CD4-positive, CD25-positive, alpha-beta regulatory T cell (primary cell): ENCODE measurements at regions not wholly inside any gene's neighbourhood (a gene's known extent, or its start where the extent isn't known, plus 50 kb on each side); places are given as distances from the start of the nearest gene placed in this dataset.

ENCODE experiments used
- ATAC-seq, 2 donors: fragments of 150-1000 bp; cut with Tn5 transposase; one replicate each; pipeline ENCODE4 v1.10.0; 2021; ENCODE audit warnings: low read depth in 2 of 2, moderate number of reproducible peaks in 2 of 2, moderate library complexity in 1 of 2
- DNase-seq, 3 donors: peaks; one replicate each; pipeline versions ENCODE4 v3.0.0 to v3.0.0-alpha.2; 2012 to 2022; ENCODE audit warnings: mixed read lengths in 1 of 3
- H3K27ac ChIP-seq: one replicate; pipeline ENCODE4 v1.7.0; 2013; ENCODE audit warnings: mild to moderate bottlenecking, low read length; ENCODE audit not compliant: insufficient read depth, poor library complexity, severe bottlenecking
- H3K27me3 ChIP-seq: one replicate; pipeline ENCODE4 v1.7.0; 2013; ENCODE audit warnings: low read length; ENCODE audit not compliant: control insufficient read depth, insufficient read depth
- H3K36me3 ChIP-seq: one replicate; pipeline ENCODE4 v1.7.0; 2013; ENCODE audit warnings: mild to moderate bottlenecking, low read length, moderate library complexity; ENCODE audit not compliant: control insufficient read depth, insufficient read depth
- H3K4me1 ChIP-seq: 2 replicates; pipeline ENCODE4 v1.7.0; 2013; ENCODE audit warnings: mild to moderate bottlenecking, low read length; ENCODE audit not compliant: insufficient read depth, control insufficient read depth, poor library complexity, severe bottlenecking
- H3K4me3 ChIP-seq: one replicate; pipeline ENCODE4 v1.7.0; 2013; ENCODE audit warnings: low read depth, mild to moderate bottlenecking, low read length, moderate library complexity
- H3K9me3 ChIP-seq, 2 experiments: 1 replicate in 1 of 2; 2 replicates in 1 of 2; pipeline ENCODE4 v1.7.0; 2013; ENCODE audit warnings: low read length in 2 of 2, mild to moderate bottlenecking in 1 of 2, moderate library complexity in 1 of 2; ENCODE audit not compliant: control insufficient read depth in 2 of 2
- H3K27ac Mint-ChIP-seq, 3 donors: one replicate each; pipeline ENCODE4 v1.8.0; 2020 to 2022; ENCODE audit warnings: mild to moderate bottlenecking in 3 of 3, mixed read lengths in 3 of 3, moderate library complexity in 2 of 3
- H3K27me3 Mint-ChIP-seq: one replicate; pipeline ENCODE4 v1.8.0; 2022; ENCODE audit warnings: mild to moderate bottlenecking, mixed read lengths
- H3K36me3 Mint-ChIP-seq: one replicate; pipeline ENCODE4 v1.8.0; 2020; ENCODE audit warnings: mixed read lengths
- H3K4me1 Mint-ChIP-seq, 4 donors: one replicate each; pipeline ENCODE4 v1.8.0; 2020 to 2022; ENCODE audit warnings: mixed read lengths in 4 of 4, mild to moderate bottlenecking in 1 of 4
- H3K4me3 Mint-ChIP-seq, 4 donors: one replicate each; pipeline ENCODE4 v1.8.0; 2020 to 2022; ENCODE audit warnings: mild to moderate bottlenecking in 4 of 4, mixed read lengths in 4 of 4, moderate library complexity in 3 of 4
- H3K9me3 Mint-ChIP-seq, 7 donors: one replicate each; pipeline ENCODE4 v1.8.0; 2020 to 2022; ENCODE audit warnings: mixed read lengths in 7 of 7, mild to moderate bottlenecking in 3 of 7, moderate library complexity in 2 of 7

DNA sequence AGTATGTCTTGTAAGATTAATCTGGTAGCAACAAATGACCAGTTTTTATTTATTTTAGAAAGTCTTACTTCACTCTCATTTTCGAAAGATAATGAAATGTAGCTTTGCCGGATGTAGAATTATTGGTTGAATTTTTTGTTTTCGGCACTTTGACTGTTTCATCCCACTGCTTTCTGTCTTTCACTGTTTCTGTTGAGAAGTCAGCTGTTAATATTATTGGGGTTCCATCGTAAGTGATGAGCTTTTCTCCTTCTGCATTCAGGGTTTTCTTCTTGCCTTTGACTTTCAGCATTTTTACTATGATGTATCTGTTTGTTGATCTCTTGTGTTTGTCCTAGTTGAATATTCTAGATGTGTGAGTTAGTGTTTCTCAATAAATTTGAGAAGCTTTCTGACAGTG is 383.4 kb downstream of the PAX1 start:
- H3K9me3 Mint-ChIP-seq: peaks cover 2 to 31% (median 8%) of the 10 kb centered on the region in 7 donors
- H3K36me3 ChIP-seq: no peaks in the 10 kb centered on the region
- H3K4me1 ChIP-seq: no peaks in the 10 kb centered on the region
- no peak overlapping the region for H3K27ac Mint-ChIP-seq
- peaks cover 2 to 14% of the 10 kb centered on the region in 2 experiments for H3K9me3 ChIP-seq
- H3K27me3 Mint-ChIP-seq: no peaks in the 10 kb centered on the region
- ATAC-seq (no peak), DNase-seq (no peak)
- no peak overlapping the region for H3K4me3 Mint-ChIP-seq
- no peaks in the 10 kb centered on the region for H3K4me1 Mint-ChIP-seq
- no peaks in the 10 kb centered on the region for H3K27me3 ChIP-seq
- no peak overlapping the region for H3K27ac ChIP-seq
- no peaks in the 10 kb centered on the region for H3K36me3 Mint-ChIP-seq
- no peak overlapping the region for H3K4me3 ChIP-seq

DNA sequence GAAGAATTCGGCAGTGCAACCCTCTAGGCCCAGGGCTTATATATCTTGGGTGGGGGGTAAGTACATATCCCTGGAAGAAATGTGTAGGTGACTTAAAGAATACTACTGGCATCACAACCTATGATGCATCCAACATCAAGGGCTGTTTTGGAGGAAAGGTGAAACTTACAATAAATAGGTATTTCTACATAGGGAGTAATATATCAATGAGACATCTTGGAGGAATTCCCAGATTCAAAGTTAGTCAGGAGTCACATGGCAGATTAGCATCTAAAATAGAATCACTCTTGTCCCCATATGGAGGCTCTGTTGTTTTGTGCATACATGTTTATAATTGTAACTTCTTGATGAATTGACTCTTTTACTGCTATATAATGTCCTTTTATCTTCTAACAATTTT is 375.5 kb downstream of the PAX1 start:
- Mint-ChIP-seq H3K27me3 (no peaks in the 10 kb centered on the region), H3K36me3 (no peaks in the 10 kb centered on the region), H3K9me3 (peaks cover 0 to 19% (median 5%) of the 10 kb centered on the region in 7 donors), H3K4me1 (no peaks in the 10 kb centered on the region), H3K4me3 (no peak overlapping the region), H3K27ac (no peak overlapping the region)
- no peak for DNase-seq
- H3K27ac ChIP-seq: no peak overlapping the region
- H3K36me3 ChIP-seq: no peaks in the 10 kb centered on the region
- no peaks in the 10 kb centered on the region for H3K4me1 ChIP-seq
- no peak for ATAC-seq
- no peak overlapping the region for H3K4me3 ChIP-seq
- no peaks in the 10 kb centered on the region for H3K27me3 ChIP-seq
- no peaks in the 10 kb centered on the region for H3K9me3 ChIP-seq

DNA sequence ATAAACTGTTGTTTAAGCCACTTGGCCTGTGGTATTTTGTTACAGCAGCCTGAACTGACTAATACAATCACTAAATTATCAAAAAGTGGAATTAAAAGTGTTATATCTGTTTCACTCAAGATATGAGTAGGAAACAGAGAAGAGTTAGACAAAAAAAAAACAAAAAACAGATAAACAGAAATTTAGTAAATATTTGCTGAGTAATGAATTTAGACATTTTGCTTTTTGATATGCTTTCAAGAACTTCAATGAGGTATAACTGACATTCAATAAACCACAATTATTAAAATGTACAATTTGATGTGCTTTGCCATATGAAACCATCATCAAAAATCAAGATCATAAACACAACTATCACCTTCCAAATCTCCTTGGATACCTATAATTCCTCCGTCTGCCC is 369.2 kb downstream of the PAX1 start:
- H3K9me3 Mint-ChIP-seq: peaks cover 0 to 11% (median 3%) of the 10 kb centered on the region in 7 donors
- no peaks in the 10 kb centered on the region for H3K36me3 Mint-ChIP-seq
- Histone ChIP-seq H3K36me3 (no peaks in the 10 kb centered on the region), H3K4me3 (no peak overlapping the region), H3K27ac (no peak overlapping the region), H3K4me1 (no peaks in the 10 kb centered on the region), H3K27me3 (no peaks in the 10 kb centered on the region), H3K9me3 (no peaks in the 10 kb centered on the region)
- no peak overlapping the region for H3K4me3 Mint-ChIP-seq
- DNase-seq: no peak
- no peaks in the 10 kb centered on the region for H3K4me1 Mint-ChIP-seq
- ATAC-seq: no peak
- no peak overlapping the region for H3K27ac Mint-ChIP-seq
- no peaks in the 10 kb centered on the region for H3K27me3 Mint-ChIP-seq

DNA sequence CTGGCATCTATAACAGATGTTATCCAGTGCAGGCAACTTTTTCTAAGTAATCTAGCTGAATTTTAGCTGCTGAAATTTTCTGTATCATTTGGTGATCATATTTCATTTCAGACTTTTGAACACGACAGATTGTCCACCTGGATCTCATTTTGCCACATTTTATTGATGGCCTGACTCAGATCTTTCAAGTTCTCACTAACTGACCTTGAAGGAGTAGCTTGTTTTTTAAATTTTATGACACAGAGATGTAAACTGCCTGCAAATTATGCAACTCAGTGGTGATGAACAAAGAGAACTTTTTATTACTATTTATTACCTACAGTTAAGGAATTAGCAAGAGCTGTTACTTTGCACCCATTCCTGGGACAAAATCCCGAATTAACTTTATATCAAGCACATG is 366.4 kb downstream of the PAX1 start:
- Histone ChIP-seq H3K4me1 (no peaks in the 10 kb centered on the region), H3K27ac (no peak overlapping the region), H3K27me3 (no peaks in the 10 kb centered on the region), H3K36me3 (no peaks in the 10 kb centered on the region), H3K9me3 (no peaks in the 10 kb centered on the region), H3K4me3 (no peak overlapping the region)
- H3K27ac Mint-ChIP-seq: no peak overlapping the region
- H3K4me1 Mint-ChIP-seq: no peaks in the 10 kb centered on the region
- H3K27me3 Mint-ChIP-seq: no peaks in the 10 kb centered on the region
- ATAC-seq (no peak), DNase-seq (no peak)
- H3K9me3 Mint-ChIP-seq: peaks cover 0 to 14% (median 9%) of the 10 kb centered on the region in 7 donors
- H3K36me3 Mint-ChIP-seq: no peaks in the 10 kb centered on the region
- H3K4me3 Mint-ChIP-seq: no peak overlapping the region

DNA sequence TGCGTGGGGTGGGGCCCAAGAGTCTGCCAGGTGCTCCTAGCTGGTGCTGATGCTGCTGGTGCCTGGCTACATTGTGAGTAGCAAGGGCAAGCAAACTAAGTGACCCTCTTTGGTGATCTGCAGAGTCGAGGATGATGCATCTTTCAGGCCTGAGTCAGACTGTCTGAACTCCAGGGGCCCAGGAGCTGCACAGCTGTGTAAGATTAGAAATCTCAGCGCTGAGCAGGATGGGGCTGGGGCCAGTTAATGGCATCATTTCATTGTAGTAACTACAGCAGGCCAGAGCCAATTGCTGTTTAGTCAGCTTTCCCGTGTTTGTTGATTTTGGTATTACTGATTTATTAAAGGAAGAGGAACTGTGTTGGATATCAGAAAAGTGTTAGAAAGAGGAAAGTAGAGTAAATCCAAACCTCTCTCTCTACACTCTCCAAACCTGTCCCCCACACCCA is 365.2 kb downstream of the PAX1 start:
- no peaks in the 10 kb centered on the region for H3K36me3 ChIP-seq
- H3K27ac Mint-ChIP-seq: no peak overlapping the region
- no peaks in the 10 kb centered on the region for H3K27me3 Mint-ChIP-seq
- peaks cover 0 to 16% (median 7%) of the 10 kb centered on the region in 7 donors for H3K9me3 Mint-ChIP-seq
- H3K27me3 ChIP-seq: no peaks in the 10 kb centered on the region
- ATAC-seq: no peak
- H3K4me1 Mint-ChIP-seq: no peaks in the 10 kb centered on the region
- no peak for DNase-seq
- no peak overlapping the region for H3K4me3 Mint-ChIP-seq
- no peaks in the 10 kb centered on the region for H3K4me1 ChIP-seq
- H3K9me3 ChIP-seq: no peaks in the 10 kb centered on the region
- no peaks in the 10 kb centered on the region for H3K36me3 Mint-ChIP-seq
- H3K27ac ChIP-seq: no peak overlapping the region
- no peak overlapping the region for H3K4me3 ChIP-seq

DNA sequence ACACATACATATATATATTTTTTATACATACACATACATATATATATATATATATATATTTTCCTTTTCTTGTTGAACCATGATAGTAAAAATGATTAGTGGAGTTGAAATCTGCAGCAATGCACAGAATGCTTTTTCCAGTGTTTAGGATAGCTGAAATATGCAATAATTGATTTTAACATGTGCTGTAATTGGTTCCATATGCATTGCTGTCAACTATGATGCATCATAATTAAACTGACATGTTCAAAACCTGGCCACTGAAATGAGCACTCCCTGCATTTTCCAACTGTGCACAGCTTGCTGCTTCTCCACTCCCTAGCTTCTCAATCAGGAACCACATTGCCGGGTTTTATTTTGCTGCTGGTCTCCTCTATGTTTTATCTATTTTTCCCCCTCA is 358.3 kb downstream of the PAX1 start:
- H3K27me3 Mint-ChIP-seq: no peaks in the 10 kb centered on the region
- no peak for DNase-seq
- H3K27ac ChIP-seq: no peak overlapping the region
- peaks cover 4 to 9% (median 8%) of the 10 kb centered on the region in 7 donors for H3K9me3 Mint-ChIP-seq
- ATAC-seq: no peak
- no peaks in the 10 kb centered on the region for H3K36me3 Mint-ChIP-seq
- H3K4me3 Mint-ChIP-seq: no peak overlapping the region
- H3K4me1 ChIP-seq: no peaks in the 10 kb centered on the region
- H3K4me1 Mint-ChIP-seq: no peaks in the 10 kb centered on the region
- H3K4me3 ChIP-seq: no peak overlapping the region
- H3K27ac Mint-ChIP-seq: no peak overlapping the region
- H3K27me3 ChIP-seq: no peaks in the 10 kb centered on the region
- H3K9me3 ChIP-seq: peaks cover 0 to 3% of the 10 kb centered on the region in 2 experiments
- no peaks in the 10 kb centered on the region for H3K36me3 ChIP-seq

DNA sequence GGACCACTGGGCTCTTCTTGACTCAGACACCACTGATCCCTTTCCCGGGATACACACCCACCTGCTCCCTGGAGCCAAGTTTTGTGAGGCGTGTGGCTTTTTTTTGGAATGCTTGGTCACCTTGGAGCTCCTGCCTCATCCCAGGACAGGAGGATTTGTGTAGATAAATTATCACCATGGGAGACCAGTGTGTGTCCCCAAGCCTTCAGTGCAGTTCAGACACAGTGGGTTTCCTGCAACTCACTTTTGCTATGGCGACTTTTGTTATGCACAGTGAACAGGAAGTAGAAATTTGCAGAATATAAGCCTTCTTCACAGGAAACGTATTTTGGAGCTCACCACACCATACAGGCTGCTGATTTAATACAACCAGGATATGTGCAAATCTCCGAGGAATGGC is 357.4 kb downstream of the PAX1 start:
- DNase-seq (no peak), ATAC-seq (no peak)
- Mint-ChIP-seq H3K27ac (no peak overlapping the region), H3K27me3 (no peaks in the 10 kb centered on the region), H3K36me3 (no peaks in the 10 kb centered on the region), H3K4me3 (no peak overlapping the region), H3K9me3 (peaks cover 0 to 11% (median 7%) of the 10 kb centered on the region in 7 donors), H3K4me1 (no peaks in the 10 kb centered on the region)
- Histone ChIP-seq H3K36me3 (no peaks in the 10 kb centered on the region), H3K9me3 (peaks cover 0 to 3% of the 10 kb centered on the region in 2 experiments), H3K27ac (no peak overlapping the region), H3K4me1 (no peaks in the 10 kb centered on the region), H3K27me3 (no peaks in the 10 kb centered on the region), H3K4me3 (no peak overlapping the region)

DNA sequence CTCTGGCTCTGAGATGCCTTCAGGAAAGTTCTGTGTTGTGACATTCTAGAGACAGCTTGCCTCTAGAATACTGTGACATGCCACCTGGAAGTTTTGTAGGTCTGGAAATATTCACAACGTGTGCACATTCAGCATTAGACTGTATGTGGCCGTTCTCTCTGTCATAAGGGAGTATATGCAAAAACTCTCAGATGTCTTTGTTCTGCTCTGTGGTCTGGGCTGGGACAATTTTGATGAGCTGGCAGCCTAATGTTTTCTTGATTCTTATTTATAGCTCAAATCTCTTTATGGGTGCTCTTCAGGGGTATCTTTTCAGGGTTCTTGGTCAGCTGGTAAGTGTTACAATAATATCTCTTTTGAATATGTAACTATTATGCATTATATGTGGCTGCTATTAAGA is 355.1 kb downstream of the PAX1 start:
- H3K4me1 Mint-ChIP-seq: no peaks in the 10 kb centered on the region
- H3K27ac Mint-ChIP-seq: no peak overlapping the region
- H3K36me3 ChIP-seq: no peaks in the 10 kb centered on the region

More for the DNA sequence above, 355.1 kb downstream of the PAX1 start:
- H3K4me3 ChIP-seq: no peak overlapping the region
- Mint-ChIP-seq H3K4me3 (peak overlapping the region in 1 of 4 donors; percentile 7), H3K9me3 (peaks cover 0 to 13% (median 7%) of the 10 kb centered on the region in 7 donors), H3K27me3 (no peaks in the 10 kb centered on the region), H3K36me3 (no peaks in the 10 kb centered on the region)
- H3K4me1 ChIP-seq: no peaks in the 10 kb centered on the region
- peaks cover 0 to 3% of the 10 kb centered on the region in 2 experiments for H3K9me3 ChIP-seq
- H3K27ac ChIP-seq: no peak overlapping the region
- DNase-seq (no peak), ATAC-seq (no peak)
- no peaks in the 10 kb centered on the region for H3K27me3 ChIP-seq
